ENCODE measurements at regions not wholly inside any gene's neighbourhood (a gene's known extent, or its start where the extent isn't known, plus 50 kb on each side); places are given as distances from the start of the nearest gene placed in this dataset.

GRCh38 chr14:104445832-104446381 is 133.7 kb upstream of the C14orf180 start:
- no peak overlapping the region for H3K4me3 ChIP-seq (ENCODE audit: low read depth, low read length)
- no peak for DNase-seq (ENCODE audit: low read depth)
- TF ChIP-seq CTCF (conservative IDR thresholded peaks at IDR 0.05; ENCODE audit: low read depth, low read length), result no peak

- DNase-seq (ENCODE audit: low read depth), result no peak
- TF ChIP-seq CTCF (conservative IDR thresholded peaks at IDR 0.05; ENCODE audit: low read depth, low read length), result no peak
These were observed 133.0 kb upstream of the C14orf180 start for GRCh38 chr14:104446611-104447010.

GRCh38 chr14:104447750-104448149 is 131.8 kb upstream of the C14orf180 start:
- no peak for DNase-seq (ENCODE audit: low read depth)
- no peak overlapping the region for H3K4me3 ChIP-seq (ENCODE audit: low read depth, low read length)
- TF ChIP-seq CTCF (conservative IDR thresholded peaks at IDR 0.05; ENCODE audit: low read depth, low read length), result no peak

More at GRCh38 chr14:104446611-104447010, 133.0 kb upstream of the C14orf180 start:
- H3K4me3 ChIP-seq (ENCODE audit: low read depth, low read length), result no peak overlapping the region

GRCh38 chr14:104448321-104448720 is 131.2 kb upstream of the C14orf180 start:
- H3K4me3 ChIP-seq (ENCODE audit: low read depth, low read length), result no peak overlapping the region
- TF ChIP-seq CTCF (conservative IDR thresholded peaks at IDR 0.05; ENCODE audit: low read depth, low read length), result no peak
- no peak for DNase-seq (ENCODE audit: low read depth)

GRCh38 chr14:104448721-104449120 is 130.8 kb upstream of the C14orf180 start:
- no peak overlapping the region for H3K4me3 ChIP-seq (ENCODE audit: low read depth, low read length)
- TF ChIP-seq CTCF (conservative IDR thresholded peaks at IDR 0.05; ENCODE audit: low read depth, low read length), result no peak
- no peak for DNase-seq (ENCODE audit: low read depth)

- no peak for TF ChIP-seq CTCF (conservative IDR thresholded peaks at IDR 0.05; ENCODE audit: low read depth, low read length)
- no peak for DNase-seq (ENCODE audit: low read depth)
- no peak overlapping the region for H3K4me3 ChIP-seq (ENCODE audit: low read depth, low read length)
These were observed 128.7 kb upstream of the C14orf180 start for GRCh38 chr14:104450811-104451401.

GRCh38 chr14:104451474-104451873 is 128.1 kb upstream of the C14orf180 start:
- DNase-seq (ENCODE audit: low read depth), result no peak
- H3K4me3 ChIP-seq (ENCODE audit: low read depth, low read length), result no peak overlapping the region
- no peak for TF ChIP-seq CTCF (conservative IDR thresholded peaks at IDR 0.05; ENCODE audit: low read depth, low read length)
